Stimulated activated effector memory CD8-positive, alpha-beta T cell treated with anti-CD3 and anti-CD28 coated beads, Interleukin-12 subunit alpha, Interleukin-12 subunit beta, amount 100 ng/mL, for 72 hours (primary cell): ENCODE measurements at regions not wholly inside any gene's neighbourhood (a gene's known extent, or its start where the extent isn't known, plus 50 kb on each side); places are given as distances from the start of the nearest gene placed in this dataset.

ENCODE experiments used
- ATAC-seq: fragments of 150-1000 bp; cut with Tn5 transposase; 2 replicates; pipeline ENCODE4 v1.10.0; 2021
- DNase-seq, 2 donors: peaks; one replicate each; pipeline ENCODE4 v3.0.0; 2021 to 2022; ENCODE audit warnings: low spot score in 2 of 2
- H3K27ac Mint-ChIP-seq: one replicate; pipeline ENCODE4 v1.8.0; 2022; ENCODE audit warnings: mild to moderate bottlenecking, mixed read lengths
- H3K36me3 Mint-ChIP-seq: one replicate; pipeline ENCODE4 v1.8.0; 2022; ENCODE audit warnings: mild to moderate bottlenecking, mixed read lengths
- H3K4me1 Mint-ChIP-seq: one replicate; pipeline ENCODE4 v1.8.0; 2022; ENCODE audit warnings: mixed read lengths
- H3K4me3 Mint-ChIP-seq: one replicate; pipeline ENCODE4 v1.8.0; 2022; ENCODE audit warnings: mild to moderate bottlenecking, mixed read lengths
- H3K9me3 Mint-ChIP-seq: one replicate; pipeline ENCODE4 v1.8.0; 2022; ENCODE audit warnings: mixed read lengths

GRCh38 chr14:58697930-58698642, 60.3 kb downstream of the DACT1 start:
- H3K4me3 Mint-ChIP-seq = no peak overlapping the region
- H3K36me3 Mint-ChIP-seq = no peaks in the 10 kb centered on the region
- no peaks in the 10 kb centered on the region for H3K4me1 Mint-ChIP-seq
- no peak for ATAC-seq
- no peak overlapping the region for H3K27ac Mint-ChIP-seq
- DNase-seq = no peak
- H3K9me3 Mint-ChIP-seq = no peaks in the 10 kb centered on the region

GRCh38 chr14:58699681-58700205, 62.0 kb downstream of the DACT1 start:
- H3K4me1 Mint-ChIP-seq = no peaks in the 10 kb centered on the region
- H3K9me3 Mint-ChIP-seq = no peaks in the 10 kb centered on the region

DNA sequence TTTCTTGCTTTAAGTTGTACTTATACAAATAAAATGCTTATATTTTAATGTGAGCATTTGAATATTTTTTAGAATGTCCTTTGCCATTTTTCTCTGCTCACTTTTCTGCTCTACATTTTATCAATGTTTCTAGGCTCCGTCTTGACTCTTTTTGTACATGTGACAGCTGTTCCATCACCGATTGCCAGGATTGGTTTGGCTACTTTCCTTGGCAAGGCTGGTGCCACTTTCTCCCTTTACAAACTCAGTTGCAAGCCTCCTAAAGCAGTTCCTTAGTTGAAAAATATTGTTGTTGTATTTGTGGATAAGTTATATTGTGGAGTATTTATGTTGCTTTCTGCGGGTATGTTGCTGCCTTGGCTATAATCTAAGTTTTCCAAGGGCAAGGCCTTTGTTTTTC, 63.4 kb downstream of the DACT1 start:
- ATAC-seq = no peak
- Mint-ChIP-seq H3K27ac (no peak overlapping the region), H3K36me3 (no peaks in the 10 kb centered on the region), H3K4me3 (no peak overlapping the region), H3K4me1 (no peaks in the 10 kb centered on the region), H3K9me3 (no peaks in the 10 kb centered on the region)
- DNase-seq = no peak

More at GRCh38 chr14:58699681-58700205, 62.0 kb downstream of the DACT1 start:
- no peak overlapping the region for H3K27ac Mint-ChIP-seq
- ATAC-seq = no peak
- no peak overlapping the region for H3K4me3 Mint-ChIP-seq
- DNase-seq = no peak
- no peaks in the 10 kb centered on the region for H3K36me3 Mint-ChIP-seq

GRCh38 chr14:58701604-58702003, 63.8 kb downstream of the DACT1 start:
- Mint-ChIP-seq H3K4me3 (no peak overlapping the region), H3K9me3 (no peaks in the 10 kb centered on the region), H3K36me3 (no peaks in the 10 kb centered on the region), H3K4me1 (no peaks in the 10 kb centered on the region), H3K27ac (no peak overlapping the region)
- no peak for DNase-seq
- no peak for ATAC-seq

DNA sequence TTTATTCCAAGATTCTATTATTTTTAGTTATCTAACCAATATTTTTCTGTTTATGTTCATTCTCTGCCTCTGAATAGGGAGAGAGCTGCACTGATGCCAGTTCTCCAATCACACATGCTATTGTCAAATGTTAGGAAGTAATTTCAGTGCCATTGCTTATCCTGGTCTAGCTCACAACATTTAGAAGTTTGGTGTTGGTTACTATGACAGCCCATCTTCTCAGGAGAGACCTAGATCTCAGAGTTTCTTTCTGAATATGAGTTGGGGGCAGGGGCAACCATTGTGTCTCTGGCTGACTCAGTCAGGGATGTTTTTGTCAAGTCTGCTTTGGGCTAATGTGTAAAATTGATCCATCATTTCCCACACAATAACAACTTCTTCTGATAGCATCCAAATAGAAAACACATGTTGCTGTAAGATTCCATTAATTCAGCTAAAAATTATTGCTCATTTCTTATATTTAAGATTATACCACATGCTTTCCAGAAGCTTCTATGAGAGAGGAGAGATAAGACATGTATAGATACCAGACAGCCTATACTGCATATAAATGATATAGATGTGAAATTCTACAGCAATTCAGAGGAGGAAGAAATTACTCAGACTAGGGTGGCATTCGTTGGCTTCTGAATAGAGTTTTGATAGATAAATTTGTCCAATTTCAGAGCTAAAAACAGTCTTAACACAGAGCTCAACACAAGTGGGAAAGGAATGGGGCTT, 64.8 kb downstream of the DACT1 start:
- Mint-ChIP-seq H3K4me3 (no peak overlapping the region), H3K36me3 (no peaks in the 10 kb centered on the region), H3K27ac (no peak overlapping the region), H3K9me3 (no peaks in the 10 kb centered on the region), H3K4me1 (no peaks in the 10 kb centered on the region)
- ATAC-seq (no peak), DNase-seq (no peak)

DNA sequence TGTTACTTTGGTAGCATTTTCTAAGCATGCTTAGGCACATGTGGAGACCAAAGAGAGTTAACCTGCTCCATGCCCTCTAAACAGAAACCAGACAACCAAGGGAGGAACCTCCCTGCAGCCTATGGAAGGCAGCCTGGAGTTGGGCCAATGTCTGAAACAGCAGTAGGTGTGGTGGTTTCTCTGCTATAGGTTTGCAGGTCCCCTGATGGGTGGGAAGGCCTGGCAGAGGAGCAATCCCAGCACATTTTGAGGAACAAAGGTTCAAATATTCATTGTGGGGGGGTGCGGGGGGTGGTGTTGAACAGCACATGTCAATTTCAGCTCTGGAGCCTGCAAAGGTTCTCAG, 65.4 kb downstream of the DACT1 start:
- no peaks in the 10 kb centered on the region for H3K4me1 Mint-ChIP-seq
- no peak overlapping the region for H3K4me3 Mint-ChIP-seq
- no peak overlapping the region for H3K27ac Mint-ChIP-seq
- H3K9me3 Mint-ChIP-seq = no peaks in the 10 kb centered on the region
- no peaks in the 10 kb centered on the region for H3K36me3 Mint-ChIP-seq
- ATAC-seq (no peak), DNase-seq (no peak)

DNA sequence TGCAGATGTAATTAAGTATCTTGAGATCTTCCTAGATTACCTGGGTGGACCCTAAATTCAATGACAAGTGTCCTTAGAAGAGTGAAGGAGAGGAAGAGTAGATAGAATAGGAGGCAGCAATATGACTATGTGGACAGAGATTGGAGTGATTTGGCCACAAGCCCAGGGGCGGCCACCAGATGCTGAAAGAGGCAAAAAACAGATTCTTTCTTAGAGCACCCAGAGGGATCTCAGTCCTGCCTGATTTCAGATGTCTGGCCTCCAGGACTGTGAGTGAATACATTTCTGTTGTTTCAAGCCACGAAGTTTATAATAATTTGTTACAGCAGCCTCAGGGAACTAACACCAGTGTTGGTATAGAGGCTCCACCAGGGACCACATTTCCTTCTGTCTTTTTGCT, 67.3 kb downstream of the DACT1 start:
- ATAC-seq (no peak), DNase-seq (no peak)
- Mint-ChIP-seq H3K4me1 (no peaks in the 10 kb centered on the region), H3K36me3 (no peaks in the 10 kb centered on the region), H3K4me3 (no peak overlapping the region), H3K27ac (no peak overlapping the region), H3K9me3 (no peaks in the 10 kb centered on the region)

GRCh38 chr14:58707949-58708348, 70.2 kb downstream of the DACT1 start:
- Mint-ChIP-seq H3K9me3 (no peaks in the 10 kb centered on the region), H3K4me1 (no peaks in the 10 kb centered on the region), H3K27ac (no peak overlapping the region), H3K36me3 (no peaks in the 10 kb centered on the region), H3K4me3 (no peak overlapping the region)
- DNase-seq = no peak
- no peak for ATAC-seq

GRCh38 chr14:58709949-58710348, 72.2 kb downstream of the DACT1 start:
- H3K36me3 Mint-ChIP-seq = no peaks in the 10 kb centered on the region
- no peak for DNase-seq
- no peak overlapping the region for H3K27ac Mint-ChIP-seq
- ATAC-seq = no peak
- no peaks in the 10 kb centered on the region for H3K9me3 Mint-ChIP-seq
- H3K4me1 Mint-ChIP-seq = no peaks in the 10 kb centered on the region
- no peak overlapping the region for H3K4me3 Mint-ChIP-seq

- H3K4me1 Mint-ChIP-seq = no peaks in the 10 kb centered on the region
- no peak for DNase-seq
- H3K27ac Mint-ChIP-seq = no peak overlapping the region
- no peaks in the 10 kb centered on the region for H3K9me3 Mint-ChIP-seq
- H3K4me3 Mint-ChIP-seq = no peak overlapping the region
- no peaks in the 10 kb centered on the region for H3K36me3 Mint-ChIP-seq
- no peak for ATAC-seq
Observed at GRCh38 chr14:58711382-58711781, 73.6 kb downstream of the DACT1 start.

DNA sequence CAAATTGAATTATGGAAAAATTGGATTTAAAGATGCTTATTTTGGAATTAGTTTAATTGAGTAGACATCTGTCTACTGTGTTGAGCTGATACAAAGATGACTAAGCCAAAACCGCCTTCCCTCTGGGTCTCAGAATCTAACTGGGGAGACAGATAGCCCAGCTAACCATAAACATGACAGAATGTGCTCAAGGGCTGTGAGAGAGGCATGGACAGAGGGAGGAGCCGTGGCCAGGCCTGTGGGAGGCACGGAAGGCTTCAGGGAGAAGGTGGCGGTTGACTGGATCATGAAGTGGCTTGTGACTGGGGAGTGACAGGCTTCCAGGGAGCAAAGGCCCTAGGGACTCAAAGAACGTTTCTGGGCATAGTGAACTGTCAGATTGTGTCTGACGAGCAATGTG, 74.6 kb downstream of the DACT1 start:
- Mint-ChIP-seq H3K4me1 (no peaks in the 10 kb centered on the region), H3K4me3 (no peak overlapping the region), H3K9me3 (no peaks in the 10 kb centered on the region), H3K36me3 (no peaks in the 10 kb centered on the region), H3K27ac (no peak overlapping the region)
- ATAC-seq (no peak), DNase-seq (no peak)

DNA sequence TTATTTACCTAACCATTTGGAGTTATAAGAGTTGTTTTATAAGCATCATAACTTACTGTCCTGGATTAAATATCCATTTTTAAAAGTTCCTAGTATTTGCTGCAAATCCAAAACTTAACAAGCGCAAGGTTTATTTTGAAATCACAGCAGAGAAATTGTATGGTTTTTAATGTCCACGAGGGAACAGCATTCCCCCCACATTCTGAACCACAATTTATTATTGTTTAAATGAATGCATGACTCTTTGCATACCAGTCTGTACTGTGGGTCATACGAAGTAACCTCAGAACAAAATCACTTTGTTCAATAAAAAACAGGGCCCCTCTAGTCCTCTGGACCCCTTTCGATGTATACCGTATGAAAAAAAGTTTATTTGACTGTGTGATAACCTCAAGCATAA, 75.9 kb downstream of the DACT1 start:
- ATAC-seq (no peak), DNase-seq (no peak)
- Mint-ChIP-seq H3K9me3 (no peaks in the 10 kb centered on the region), H3K36me3 (no peaks in the 10 kb centered on the region), H3K4me1 (no peaks in the 10 kb centered on the region), H3K27ac (no peak overlapping the region), H3K4me3 (no peak overlapping the region)

DNA sequence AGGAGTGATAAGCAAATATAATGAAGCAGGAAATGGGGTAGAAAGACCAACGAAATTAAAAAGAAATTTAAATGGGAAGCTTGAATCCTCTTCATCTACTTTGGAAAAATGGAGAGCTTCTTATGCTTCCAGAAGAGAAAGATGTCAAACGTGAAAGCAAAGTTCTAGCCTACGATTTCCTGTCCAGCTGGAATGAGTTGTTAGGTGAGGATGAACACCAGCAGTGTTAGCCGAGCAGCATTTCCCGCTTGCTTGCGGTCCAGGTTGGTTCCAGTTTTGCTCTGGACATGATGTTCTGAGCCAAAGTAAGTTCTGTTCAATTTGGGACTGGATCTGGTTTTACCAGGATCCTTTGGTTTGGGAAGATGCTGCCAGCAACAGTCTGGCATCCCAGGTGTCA, 78.9 kb downstream of the DACT1 start:
- Mint-ChIP-seq H3K27ac (no peak overlapping the region), H3K36me3 (no peaks in the 10 kb centered on the region), H3K9me3 (peaks cover 2% of the 10 kb centered on the region), H3K4me1 (no peaks in the 10 kb centered on the region), H3K4me3 (no peak overlapping the region)
- ATAC-seq (no peak), DNase-seq (no peak)

GRCh38 chr14:58717211-58717610, 79.4 kb downstream of the DACT1 start:
- Mint-ChIP-seq H3K27ac (no peak overlapping the region), H3K36me3 (no peaks in the 10 kb centered on the region), H3K4me3 (no peak overlapping the region), H3K9me3 (peaks cover 2% of the 10 kb centered on the region), H3K4me1 (no peaks in the 10 kb centered on the region)
- DNase-seq (no peak), ATAC-seq (no peak)

GRCh38 chr14:58717813-58718212, 80.1 kb downstream of the DACT1 start:
- Mint-ChIP-seq H3K4me1 (no peaks in the 10 kb centered on the region), H3K9me3 (peaks cover 2% of the 10 kb centered on the region), H3K36me3 (no peaks in the 10 kb centered on the region), H3K4me3 (no peak overlapping the region), H3K27ac (no peak overlapping the region)
- no peak for ATAC-seq
- no peak for DNase-seq
